ENCODE measurements at regions not wholly inside any gene's neighbourhood (a gene's known extent, or its start where the extent isn't known, plus 50 kb on each side); places are given as distances from the start of the nearest gene placed in this dataset.

- H3K27ac ChIP-seq: no peak overlapping the region
- H3K36me3 ChIP-seq (ENCODE audit: control insufficient read depth, insufficient read depth, low read length): no peaks in the 10 kb centered on the region
- H3K27me3 ChIP-seq (ENCODE audit: control insufficient read depth, insufficient read depth, low read length): no peaks in the 10 kb centered on the region
- no peaks in the 10 kb centered on the region for H3K9me3 ChIP-seq (ENCODE audit: control insufficient read depth, low read length)
- H3K4me3 ChIP-seq (ENCODE audit: low read depth, low read length): no peak overlapping the region
- H3K9ac ChIP-seq: no peak overlapping the region
- H3K4me2 ChIP-seq (ENCODE audit: low read length): no peak overlapping the region
- no peaks in the 10 kb centered on the region for H3K4me1 ChIP-seq
- no peak for TF ChIP-seq CTCF (IDR thresholded peaks at IDR 0.05)
- no peak overlapping the region for H2AFZ ChIP-seq
- H3K79me2 ChIP-seq: no peaks in the 10 kb centered on the region
These were observed 460.2 kb downstream of the OCA2 start for GRCh38 chr15:27638958-27639357.

- Histone ChIP-seq H3K4me3 (ENCODE audit: low read depth, low read length) (no peak overlapping the region), H2AFZ (no peak overlapping the region), H3K9ac (no peak overlapping the region), H3K27me3 (ENCODE audit: control insufficient read depth, insufficient read depth, low read length) (no peaks in the 10 kb centered on the region), H3K9me3 (ENCODE audit: control insufficient read depth, low read length) (no peaks in the 10 kb centered on the region), H3K4me2 (ENCODE audit: low read length) (no peak overlapping the region), H3K4me1 (no peaks in the 10 kb centered on the region), H3K27ac (no peak overlapping the region), H3K79me2 (no peaks in the 10 kb centered on the region), H3K36me3 (ENCODE audit: control insufficient read depth, insufficient read depth, low read length) (no peaks in the 10 kb centered on the region)
- no peak for TF ChIP-seq CTCF (IDR thresholded peaks at IDR 0.05)
These were observed 463.2 kb downstream of the OCA2 start for GRCh38 chr15:27635916-27636315.

GRCh38 chr15:27628486-27628885 lies 470.6 kb downstream of the OCA2 start:
- Histone ChIP-seq H3K4me1 (no peaks in the 10 kb centered on the region), H3K36me3 (ENCODE audit: control insufficient read depth, insufficient read depth, low read length) (no peaks in the 10 kb centered on the region), H3K4me3 (ENCODE audit: low read depth, low read length) (no peak overlapping the region), H3K9me3 (ENCODE audit: control insufficient read depth, low read length) (peaks cover 3% of the 10 kb centered on the region), H3K27ac (no peak overlapping the region), H2AFZ (no peak overlapping the region), H3K79me2 (no peaks in the 10 kb centered on the region), H3K9ac (no peak overlapping the region), H3K4me2 (ENCODE audit: low read length) (no peak overlapping the region), H3K27me3 (ENCODE audit: control insufficient read depth, insufficient read depth, low read length) (no peaks in the 10 kb centered on the region)
- no peak for TF ChIP-seq CTCF (IDR thresholded peaks at IDR 0.05)

GRCh38 chr15:27627623-27628022 lies 471.5 kb downstream of the OCA2 start:
- no peak overlapping the region for H3K4me2 ChIP-seq (ENCODE audit: low read length)

More at GRCh38 chr15:27627623-27628022, 471.5 kb downstream of the OCA2 start:
- H2AFZ ChIP-seq: no peak overlapping the region
- peaks cover 3% of the 10 kb centered on the region for H3K9me3 ChIP-seq (ENCODE audit: control insufficient read depth, low read length)
- no peak overlapping the region for H3K27ac ChIP-seq
- no peaks in the 10 kb centered on the region for H3K36me3 ChIP-seq (ENCODE audit: control insufficient read depth, insufficient read depth, low read length)
- no peaks in the 10 kb centered on the region for H3K79me2 ChIP-seq
- H3K4me1 ChIP-seq: no peaks in the 10 kb centered on the region
- H3K4me3 ChIP-seq (ENCODE audit: low read depth, low read length): no peak overlapping the region
- H3K9ac ChIP-seq: no peak overlapping the region
- no peak for TF ChIP-seq CTCF (IDR thresholded peaks at IDR 0.05)
- H3K27me3 ChIP-seq (ENCODE audit: control insufficient read depth, insufficient read depth, low read length): no peaks in the 10 kb centered on the region
